ENCODE measurements at regions not wholly inside any gene's neighbourhood (a gene's known extent, or its start where the extent isn't known, plus 50 kb on each side); places are given as distances from the start of the nearest gene placed in this dataset.

DNA sequence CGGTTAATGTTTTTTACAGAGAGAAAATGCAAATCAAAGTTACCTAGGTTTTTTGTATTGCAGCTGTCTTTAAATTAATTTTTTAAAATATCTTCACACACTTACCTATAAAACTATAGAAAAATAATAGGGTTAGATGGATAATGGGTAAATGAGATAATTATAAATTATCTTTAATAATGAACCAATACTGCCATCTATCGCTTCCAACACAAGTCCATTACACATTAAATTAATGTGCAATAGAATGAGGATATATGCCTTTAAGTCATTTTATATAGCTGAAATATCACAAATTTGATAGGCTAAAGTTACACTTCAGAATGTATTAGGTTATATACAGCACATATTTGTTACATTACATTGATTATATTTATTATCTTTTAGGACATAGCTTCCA lies 2212.8 kb downstream of the MRPL39 start:
- H3K4ac ChIP-seq (replicated peaks; ENCODE audit: insufficient read length, low read depth, low read length) = no peak overlapping the region
- H2AK5ac ChIP-seq (ENCODE audit: low read depth, low read length) = no peak overlapping the region
- FAIRE-seq (no peak), DNase-seq (ENCODE audit: low read depth in 1 of 2, low spot score in 2 of 2) (no peak)
- CTCF ChIA-PET (ENCODE audit: partially characterized antibody) = interaction anchor here (0.6 to 3.0 kb wide), 4 partner anchors 12 to 1679 kb away, joined by 3 to 11 read pairs (median 4); no protein-coding TSS in a partner anchor
- no peak for TF ChIP-seq EZH2 (IDR thresholded peaks at IDR 0.05; ENCODE audit: low read depth, low read length, severe bottlenecking)
- no peak overlapping the region for H3K4me3 ChIP-seq (ENCODE audit: extremely low read depth in 1 of 4, insufficient read depth in 2 of 4, low read depth in 3 of 4, low read length in 4 of 4)
- H3K9ac ChIP-seq (replicated peaks in 1 of 4; ENCODE audit: extremely low read depth in 1 of 4, low read depth in 3 of 4, low read length in 3 of 4) = no peak overlapping the region
- no peaks in the 10 kb centered on the region for H3K23me2 ChIP-seq (ENCODE audit: low read depth, low read length)
- no peaks in the 10 kb centered on the region for H3K79me1 ChIP-seq (ENCODE audit: low read depth, low read length)
- no peak overlapping the region for H3K23ac ChIP-seq (ENCODE audit: insufficient read length)
- H2BK5ac ChIP-seq (ENCODE audit: low read depth, low read length) = no peak overlapping the region
- no peak overlapping the region for H3K14ac ChIP-seq (ENCODE audit: insufficient read length)
- no peak overlapping the region for H2AFZ ChIP-seq (ENCODE audit: low read length)
- H3K27me3 ChIP-seq (replicated peaks in 1 of 4; ENCODE audit: control insufficient read depth in 3 of 4, extremely low read depth in 1 of 4, insufficient read depth in 3 of 4, low read length in 3 of 4) = no peaks in the 10 kb centered on the region
- no peak overlapping the region for H4K8ac ChIP-seq (ENCODE audit: extremely low read depth, insufficient read depth, low read length)
- H3K4me2 ChIP-seq (ENCODE audit: insufficient read depth in 1 of 2, low read depth in 2 of 2, low read length in 2 of 2) = no peak overlapping the region
- H3K18ac ChIP-seq (ENCODE audit: extremely low read depth, low read length) = no peak overlapping the region
- no peak overlapping the region for H2BK12ac ChIP-seq (ENCODE audit: low read depth, low read length)
- POLR2A ChIA-PET (ENCODE audit: partially characterized antibody) = no interaction called here
- H2BK120ac ChIP-seq (replicated peaks; ENCODE audit: low read depth, low read length) = no peak overlapping the region
- no peak overlapping the region for H3K56ac ChIP-seq (replicated peaks; ENCODE audit: insufficient read length, low read depth, low read length)
- H3K79me2 ChIP-seq (ENCODE audit: control insufficient read depth in 1 of 2, insufficient read depth in 2 of 2, low read length in 2 of 2) = no peaks in the 10 kb centered on the region
- WGBS, 2 experiments (ENCODE audit: extremely low coverage in 1 of 2, insufficient coverage in 1 of 2, insufficient read length in 1 of 2, insufficient replicate concordance in 2 of 2, low coverage in 1 of 2, low lambda C conversion rate in 2 of 2, missing lambda C conversion rate in 1 of 2) = 88% methylated on average over 2 of the region's 2 CpGs; no CpG with 5 or more reads in 1 of the 2 experiments
- H4K91ac ChIP-seq (replicated peaks; ENCODE audit: insufficient read length, low read length) = no peak overlapping the region
- H3K27ac ChIP-seq (ENCODE audit: low read depth, low read length) = no peak overlapping the region
- peaks cover 0 to 3% of the 10 kb centered on the region in 2 experiments; a peak in 1 of 4 replicates for H3K9me3 ChIP-seq (ENCODE audit: insufficient read depth in 2 of 2, low read depth in 1 of 2, low read length in 1 of 2)
- H4K5ac ChIP-seq (ENCODE audit: insufficient read length, low read depth, low read length) = no peak overlapping the region
- H3K4me1 ChIP-seq (replicated peaks in 1 of 4; ENCODE audit: control insufficient read depth in 3 of 4, insufficient read depth in 4 of 4, low read length in 3 of 4) = peaks cover 0 to 7% (median under 1%) of the 10 kb centered on the region in 4 experiments; a peak in 2 of 7 replicates
- H3K36me3 ChIP-seq (ENCODE audit: control insufficient read depth in 2 of 4, insufficient read depth in 4 of 4, low read length in 3 of 4) = no peaks in the 10 kb centered on the region; a peak in 2 of 8 replicates
- H2BK15ac ChIP-seq (ENCODE audit: low read length) = no peak overlapping the region
- H4K20me1 ChIP-seq (replicated peaks in 1 of 2; ENCODE audit: control insufficient read depth in 1 of 2, insufficient read depth in 2 of 2, low read length in 2 of 2) = no peaks in the 10 kb centered on the region
- H2BK20ac ChIP-seq (ENCODE audit: low read length) = no peak overlapping the region
